Osteoblast (primary cell): ENCODE measurements at regions not wholly inside any gene's neighbourhood (a gene's known extent, or its start where the extent isn't known, plus 50 kb on each side); places are given as distances from the start of the nearest gene placed in this dataset.

ENCODE experiments used
- DNase-seq: peaks from one replicate; pipeline ENCODE4 v3.0.0; 2011; ENCODE audit warnings: low spot score, mixed read lengths; ENCODE audit not compliant: insufficient read length; ENCODE audit errors: missing footprints
- H2AFZ ChIP-seq: 2 replicates; pipeline ENCODE4 v1.6.0; 2011; ENCODE audit warnings: mild to moderate bottlenecking, low read length
- H3K27ac ChIP-seq: 2 replicates; pipeline ENCODE4 v1.5.1; 2011; ENCODE audit warnings: mild to moderate bottlenecking, low read depth, low read length, moderate library complexity
- H3K27me3 ChIP-seq: 2 replicates; pipeline ENCODE4 v1.6.0; 2012; ENCODE audit warnings: mild to moderate bottlenecking, control low read depth, inconsistent platforms, low read length, moderate library complexity; ENCODE audit not compliant: insufficient read depth
- H3K36me3 ChIP-seq: 2 replicates; pipeline ENCODE4 v1.5.1; 2011; ENCODE audit warnings: mild to moderate bottlenecking, low read length, control low read depth, moderate library complexity; ENCODE audit not compliant: insufficient read depth
- H3K4me1 ChIP-seq: 2 replicates; pipeline ENCODE4 v1.5.1; 2011; ENCODE audit warnings: mild to moderate bottlenecking, low read length, control low read depth, moderate library complexity; ENCODE audit not compliant: insufficient read depth
- H3K4me2 ChIP-seq: 2 replicates; pipeline ENCODE4 v1.6.0; 2011; ENCODE audit warnings: mild to moderate bottlenecking, low read length; ENCODE audit not compliant: insufficient read depth
- H3K4me3 ChIP-seq: fragments of 200-600 bp; sonication (generic); 3 replicates; pipeline ENCODE4 v1.5.1; 2012; ENCODE audit warnings: mild to moderate bottlenecking, low read length, inconsistent platforms; ENCODE audit not compliant: insufficient read depth
- H3K79me2 ChIP-seq: 2 replicates; pipeline ENCODE4 v1.6.0; 2012; ENCODE audit warnings: mild to moderate bottlenecking, low read length, control low read depth, inconsistent platforms; ENCODE audit not compliant: insufficient read depth
- H3K9me3 ChIP-seq: 2 replicates; pipeline ENCODE4 v1.5.1; 2011; ENCODE audit warnings: low read depth, low read length, control low read depth
- H4K20me1 ChIP-seq: 2 replicates; pipeline ENCODE4 v1.6.0; 2012; ENCODE audit warnings: mild to moderate bottlenecking, low read length, control low read depth; ENCODE audit not compliant: insufficient read depth
- CTCF ChIP-seq: IDR thresholded peaks from 2 replicates; pipeline ENCODE4 v1.5.1; 2011; ENCODE audit warnings: mild to moderate bottlenecking, low read depth, low read length, moderate library complexity; ENCODE audit errors: extremely low read depth

- no peak for DNase-seq
- no peak overlapping the region for H3K4me3 ChIP-seq
- H2AFZ ChIP-seq, result no peak overlapping the region
- H4K20me1 ChIP-seq, result no peaks in the 10 kb centered on the region
- peaks cover 23% of the 10 kb centered on the region for H3K27me3 ChIP-seq
- no peaks in the 10 kb centered on the region for H3K79me2 ChIP-seq
- no peak for TF ChIP-seq CTCF
- no peaks in the 10 kb centered on the region for H3K36me3 ChIP-seq
- H3K4me1 ChIP-seq, result no peaks in the 10 kb centered on the region
- H3K4me2 ChIP-seq, result no peak overlapping the region
- H3K27ac ChIP-seq, result no peak overlapping the region
- H3K9me3 ChIP-seq, result peaks cover under 1% of the 10 kb centered on the region
Observed at GRCh38 chr20:43825581-43825980, 89.1 kb upstream of the TOX2 start.

- Histone ChIP-seq H3K27me3 (peaks cover 20% of the 10 kb centered on the region), H3K4me3 (no peak overlapping the region)
Observed at GRCh38 chr20:43825051-43825402, 89.6 kb upstream of the TOX2 start.

GRCh38 chr20:43824309-43825050, 90.2 kb upstream of the TOX2 start:
- no peaks in the 10 kb centered on the region for H3K79me2 ChIP-seq
- no peaks in the 10 kb centered on the region for H3K9me3 ChIP-seq
- H3K4me1 ChIP-seq, result no peaks in the 10 kb centered on the region
- H2AFZ ChIP-seq, result no peak overlapping the region
- H3K27ac ChIP-seq, result no peak overlapping the region
- peaks cover 20% of the 10 kb centered on the region for H3K27me3 ChIP-seq
- no peak for DNase-seq
- no peak for TF ChIP-seq CTCF
- H4K20me1 ChIP-seq, result no peaks in the 10 kb centered on the region
- H3K4me2 ChIP-seq, result no peak overlapping the region
- H3K4me3 ChIP-seq, result no peak overlapping the region
- no peaks in the 10 kb centered on the region for H3K36me3 ChIP-seq

More at GRCh38 chr20:43825051-43825402, 89.6 kb upstream of the TOX2 start:
- Histone ChIP-seq H3K27ac (no peak overlapping the region), H3K36me3 (no peaks in the 10 kb centered on the region), H2AFZ (no peak overlapping the region), H3K4me2 (no peak overlapping the region), H3K4me1 (no peaks in the 10 kb centered on the region), H3K79me2 (no peaks in the 10 kb centered on the region), H4K20me1 (no peaks in the 10 kb centered on the region), H3K9me3 (no peaks in the 10 kb centered on the region)
- DNase-seq, result no peak
- no peak for TF ChIP-seq CTCF

- no peak overlapping the region for H3K4me3 ChIP-seq
- H3K36me3 ChIP-seq, result no peaks in the 10 kb centered on the region
- no peaks in the 10 kb centered on the region for H3K79me2 ChIP-seq
- TF ChIP-seq CTCF, result no peak
- H3K4me1 ChIP-seq, result no peaks in the 10 kb centered on the region
- peaks cover 19% of the 10 kb centered on the region for H3K27me3 ChIP-seq
- no peak overlapping the region for H3K27ac ChIP-seq
- H3K9me3 ChIP-seq, result no peaks in the 10 kb centered on the region
- H2AFZ ChIP-seq, result no peak overlapping the region
- DNase-seq, result no peak
- no peaks in the 10 kb centered on the region for H4K20me1 ChIP-seq
- no peak overlapping the region for H3K4me2 ChIP-seq
Observed at GRCh38 chr20:43821795-43822194, 92.9 kb upstream of the TOX2 start.
